ENCODE measurements at regions not wholly inside any gene's neighbourhood (a gene's known extent, or its start where the extent isn't known, plus 50 kb on each side); places are given as distances from the start of the nearest gene placed in this dataset.
A peak's percentile ranks its signal among the peaks of the same experiment; 100 is the strongest.

DNA sequence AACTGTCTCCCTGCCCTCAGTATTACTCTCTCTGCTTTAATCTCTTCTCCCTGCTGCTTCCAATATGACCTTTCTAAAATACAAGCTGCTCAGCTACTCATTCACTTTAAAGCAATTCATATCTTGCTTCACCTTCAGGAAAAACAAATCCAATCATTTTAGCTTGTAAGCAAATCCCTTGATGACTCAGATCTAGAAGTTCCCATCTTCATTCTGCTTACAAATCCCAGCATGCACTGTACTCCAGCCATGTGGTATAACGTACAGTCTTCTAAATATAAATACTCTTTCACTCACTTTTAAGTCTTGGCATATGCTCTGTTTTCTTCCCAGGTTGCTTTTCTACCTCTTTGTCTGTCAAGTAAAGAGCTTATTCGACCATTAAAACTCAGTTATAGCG lies 1009.1 kb upstream of the SEMA6D start:
- DNase-seq (ENCODE audit: low spot score), result no peak

DNA sequence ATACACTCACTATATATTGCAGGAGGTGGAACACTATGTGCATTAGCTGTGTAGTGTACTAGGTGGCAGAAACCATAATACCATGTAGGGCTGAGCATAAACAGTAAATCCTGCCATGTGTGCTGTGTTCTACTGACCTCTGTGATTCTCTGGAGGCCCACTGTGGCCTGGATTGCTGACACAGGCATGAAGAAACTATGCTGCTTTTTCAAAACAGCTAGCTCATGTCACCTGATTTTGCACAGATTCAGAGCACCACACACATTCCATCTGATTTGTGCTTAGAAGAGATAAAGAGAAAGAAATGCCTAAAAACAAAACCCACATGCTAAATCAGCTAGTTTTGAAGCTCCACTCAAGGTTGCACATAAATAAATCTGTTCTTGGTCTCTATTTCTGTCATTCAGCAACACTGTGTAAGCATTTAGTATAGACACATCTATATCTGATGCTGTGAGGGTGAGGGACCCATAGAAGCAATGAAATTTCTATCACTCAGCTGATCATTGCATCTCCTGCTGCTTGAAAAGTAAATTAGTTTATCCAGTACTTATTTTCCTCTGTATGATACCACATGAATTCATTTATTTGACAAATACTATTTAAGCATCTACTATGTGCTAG lies 1007.7 kb upstream of the SEMA6D start:
- DNase-seq (ENCODE audit: low spot score), result no peak

DNA sequence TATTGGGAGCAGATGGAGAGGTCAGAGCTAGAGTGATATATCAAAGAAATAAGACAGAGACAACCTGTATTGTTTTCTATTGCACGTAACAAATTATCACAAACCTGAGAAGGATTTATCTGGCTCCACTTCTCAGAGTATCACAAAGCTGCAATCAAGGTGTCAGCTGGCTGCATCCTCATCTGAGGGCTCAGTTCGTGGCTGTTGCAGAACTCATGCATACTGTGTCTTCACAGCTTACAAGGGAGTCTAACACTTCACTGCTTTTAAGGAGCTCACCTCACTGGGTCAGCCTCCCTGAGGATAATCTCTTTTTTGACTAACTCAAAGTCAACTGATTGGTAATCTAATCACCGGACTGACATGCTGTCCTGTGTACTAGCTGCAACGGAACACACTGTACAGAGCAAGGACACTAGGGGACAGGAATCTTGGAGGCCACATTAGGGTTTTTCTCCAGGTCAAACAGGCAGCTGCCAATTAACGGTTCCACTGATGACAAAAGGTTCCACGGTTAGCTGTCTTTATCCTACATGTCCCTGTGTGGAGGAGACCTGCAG lies 1006.8 kb upstream of the SEMA6D start:
- DNase-seq (ENCODE audit: low spot score), result no peak

DNA sequence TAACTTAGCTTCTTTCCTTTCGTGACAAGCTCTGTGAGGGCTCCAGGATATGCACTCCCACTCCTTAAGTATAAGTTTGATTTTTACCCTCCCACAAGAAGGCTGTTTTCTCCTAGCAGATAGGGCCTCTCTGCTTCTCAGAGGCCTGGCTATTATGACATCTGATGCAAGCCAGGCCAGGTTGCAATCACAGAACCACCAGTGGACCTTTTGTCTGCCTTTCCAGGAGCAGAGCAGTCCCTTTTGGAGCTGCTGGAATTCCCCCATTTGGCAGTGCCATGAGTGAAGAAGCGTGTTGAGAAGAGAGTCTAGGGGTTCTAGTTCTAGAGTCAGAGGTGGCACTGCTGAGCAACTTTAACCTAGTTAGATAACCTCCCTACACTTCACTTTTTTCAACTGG lies 1004.3 kb upstream of the SEMA6D start:
- DNase-seq (ENCODE audit: low spot score), result no peak

DNA sequence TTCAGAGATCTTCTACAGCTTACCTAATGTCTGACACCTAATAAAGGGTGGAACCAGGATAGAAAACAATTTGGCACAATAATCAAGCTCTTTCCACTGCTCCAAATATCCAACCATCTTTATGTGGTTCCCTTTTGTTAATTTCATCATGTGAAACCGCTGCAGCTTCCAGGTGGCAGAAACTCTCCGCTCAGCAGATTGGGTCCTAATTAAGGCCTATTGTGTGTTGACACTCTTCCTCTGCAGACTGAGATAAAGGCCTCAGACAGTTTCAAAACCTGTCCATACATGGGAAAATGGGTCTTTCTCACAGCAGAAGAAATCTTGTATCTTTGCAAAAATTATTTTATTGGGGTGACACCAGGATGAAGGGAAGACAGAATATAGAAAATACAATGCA lies 1002.4 kb upstream of the SEMA6D start:
- DNase-seq (ENCODE audit: low spot score), result no peak

DNA sequence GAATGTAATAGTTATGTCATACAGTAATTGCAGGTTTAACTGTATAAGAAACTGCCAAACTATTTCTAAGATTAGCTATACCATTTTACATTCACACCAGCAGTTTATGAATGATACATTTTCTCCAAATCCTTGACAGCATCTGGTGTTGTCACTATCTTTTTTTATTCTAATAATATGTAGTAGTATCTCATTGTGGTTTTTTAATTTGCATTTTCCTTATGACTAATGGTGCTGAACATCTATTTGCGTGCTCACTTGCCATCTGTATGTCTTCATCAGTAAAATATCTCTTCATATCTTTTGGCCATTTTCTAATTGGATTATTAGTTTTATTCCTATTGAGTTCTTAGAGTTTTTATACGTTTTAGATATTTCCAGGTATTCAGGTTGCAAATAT lies 994.0 kb upstream of the SEMA6D start:
- DNase-seq (ENCODE audit: low spot score), result no peak

DNA sequence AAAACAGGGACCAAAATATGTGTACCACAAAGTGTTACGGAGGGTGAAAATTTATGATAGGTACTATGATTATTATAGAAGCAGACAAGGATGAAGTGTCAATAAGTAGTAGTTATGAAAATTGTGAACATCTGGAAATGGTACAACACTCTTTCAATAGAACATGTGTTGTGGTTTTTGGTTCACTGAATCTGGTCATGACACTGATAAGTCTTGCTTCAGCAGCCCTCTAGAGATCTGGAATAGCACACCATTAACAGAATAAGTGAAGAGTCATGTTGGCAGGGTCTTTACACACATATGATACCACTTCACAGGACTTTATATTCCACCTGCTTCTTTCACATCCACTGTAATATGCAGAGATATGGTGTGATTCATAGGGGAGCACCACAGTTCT lies 985.2 kb upstream of the SEMA6D start:
- no peak for DNase-seq (ENCODE audit: low spot score)

DNA sequence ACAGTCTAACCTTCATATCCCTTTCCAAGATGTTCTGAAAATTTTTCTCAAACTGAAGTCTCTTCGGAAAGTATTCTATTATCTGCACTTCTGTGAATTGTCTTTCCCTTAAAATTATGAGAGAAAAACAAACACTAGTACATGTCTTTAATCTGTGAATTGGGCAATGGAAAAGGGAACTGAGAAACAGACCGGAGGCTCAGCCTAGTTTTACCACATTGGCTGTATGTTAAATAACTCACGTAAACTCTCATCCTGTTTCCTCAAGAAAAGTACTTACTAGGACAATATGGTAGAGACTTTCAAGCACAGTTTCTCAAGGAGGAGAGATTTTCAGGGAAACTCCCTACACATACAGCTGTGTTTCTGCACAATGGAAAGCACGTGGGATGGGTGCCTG lies 982.2 kb upstream of the SEMA6D start:
- DNase-seq (ENCODE audit: low spot score), result no peak

DNA sequence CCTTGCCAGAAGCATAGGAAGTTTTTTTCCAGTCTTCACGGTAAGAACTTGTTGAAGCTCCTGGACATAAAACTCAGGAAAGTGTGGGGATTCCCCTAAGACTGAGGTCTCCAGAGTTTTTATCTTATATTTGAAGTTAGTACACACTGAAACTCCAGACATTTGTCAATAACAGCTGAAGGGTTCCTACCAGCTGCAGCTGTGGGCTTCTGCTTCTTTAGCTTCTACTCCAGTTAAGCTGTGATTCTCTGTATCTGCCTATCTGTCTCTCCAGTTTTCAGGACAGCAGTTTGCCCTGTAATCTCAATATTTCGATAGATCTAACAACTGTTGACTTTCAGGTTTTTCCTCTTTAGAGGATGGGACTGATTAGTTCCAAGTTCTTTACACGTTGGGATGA lies 966.0 kb upstream of the SEMA6D start:
- DNase-seq (ENCODE audit: low spot score), result no peak

DNA sequence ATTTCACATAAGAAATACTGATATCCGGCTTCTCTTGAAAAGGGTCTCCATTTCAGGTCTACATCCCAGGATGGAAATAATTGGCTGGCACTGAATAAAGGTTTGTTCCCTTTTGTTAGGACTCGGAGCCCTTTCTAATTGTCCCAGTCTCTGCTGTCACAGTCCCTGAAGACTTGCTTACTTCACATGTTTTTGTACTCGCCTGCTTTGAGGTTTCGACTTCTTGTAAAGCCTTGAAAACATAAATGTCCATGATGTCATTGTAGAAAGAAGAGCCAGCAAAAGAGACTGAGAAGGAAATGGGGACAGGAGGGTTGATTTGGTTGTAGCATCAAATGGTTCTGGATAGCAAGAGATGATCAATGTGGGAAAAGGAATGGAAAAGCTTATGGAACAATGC lies 963.4 kb upstream of the SEMA6D start:
- DNase-seq (ENCODE audit: low spot score), result no peak

DNA sequence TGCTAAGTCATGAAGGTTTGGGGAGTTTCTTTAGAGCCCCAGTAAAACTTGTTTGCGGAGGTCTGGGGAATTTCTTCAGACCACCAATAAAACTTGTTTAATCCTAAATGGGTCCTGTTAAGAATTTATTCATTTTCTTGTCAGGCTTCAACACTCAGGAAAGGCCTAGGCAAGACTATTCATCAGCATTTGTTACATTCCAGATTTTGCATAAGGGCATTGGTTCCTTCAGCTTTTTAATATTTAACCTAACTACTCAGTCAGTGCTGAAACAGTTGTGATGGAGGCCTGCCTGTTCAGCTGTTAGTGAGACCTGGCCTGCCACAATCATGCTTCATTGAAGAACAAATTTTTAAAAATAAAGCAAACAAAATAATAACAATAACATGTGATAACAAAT lies 954.2 kb upstream of the SEMA6D start:
- DNase-seq (ENCODE audit: low spot score), result no peak

DNA sequence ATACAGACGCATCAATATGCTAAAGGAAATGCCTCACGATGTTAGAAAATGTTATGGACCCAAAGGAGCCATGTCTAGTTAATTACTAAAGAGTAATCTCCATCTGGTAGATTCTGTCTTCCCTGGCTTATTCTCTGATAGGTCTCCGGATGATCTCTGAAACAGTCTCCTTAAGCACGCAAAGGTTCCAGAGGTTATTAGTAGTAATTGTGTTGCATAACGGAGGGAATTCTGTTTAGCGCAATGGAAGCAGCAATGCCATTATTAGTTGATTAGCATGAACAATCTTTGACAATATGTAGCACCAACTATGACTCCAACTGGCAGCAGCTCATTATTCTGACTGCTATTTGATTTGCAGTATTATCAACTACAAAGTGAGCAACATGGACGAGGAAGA lies 952.5 kb upstream of the SEMA6D start:
- no peak for DNase-seq (ENCODE audit: low spot score)

DNA sequence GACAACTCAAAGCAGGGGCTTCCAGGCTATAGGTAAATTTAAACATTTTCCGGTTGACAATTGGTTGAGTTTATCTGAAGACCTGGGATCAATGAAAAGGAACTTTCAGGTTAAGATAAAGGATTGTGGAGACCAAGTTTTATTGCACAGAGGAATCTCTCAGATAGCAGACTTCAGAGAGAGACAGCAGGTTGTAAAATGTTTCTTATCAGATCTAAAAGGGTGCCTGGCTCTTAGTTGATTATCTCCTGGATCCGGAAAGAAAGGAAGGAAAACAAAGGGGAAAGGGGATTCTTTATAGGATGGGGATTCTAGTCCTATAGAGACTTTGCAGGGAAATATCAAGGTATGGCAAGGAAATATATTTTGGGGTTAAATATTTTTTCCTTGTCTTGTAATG lies 951.3 kb upstream of the SEMA6D start:
- DNase-seq (ENCODE audit: low spot score), result no peak

DNA sequence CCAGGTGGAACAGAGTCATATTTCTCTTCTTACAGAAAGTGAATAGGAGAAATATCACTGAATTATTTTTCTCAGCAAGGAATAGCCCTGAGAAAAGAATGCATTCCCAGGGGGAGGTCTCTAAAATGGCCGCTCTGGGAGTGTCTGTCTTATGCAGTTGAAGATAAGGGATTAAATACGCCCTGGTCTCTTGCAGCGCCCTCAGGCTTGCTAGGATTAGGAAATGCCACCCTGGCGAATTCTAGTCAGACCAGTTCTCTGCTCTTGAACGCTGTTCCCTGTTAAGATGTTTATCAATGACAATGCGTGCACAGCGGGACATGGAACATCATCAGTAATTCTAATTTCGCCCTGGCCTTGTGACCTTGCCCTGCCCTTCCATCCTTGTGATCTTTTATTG lies 949.0 kb upstream of the SEMA6D start:
- no peak for DNase-seq (ENCODE audit: low spot score)

DNA sequence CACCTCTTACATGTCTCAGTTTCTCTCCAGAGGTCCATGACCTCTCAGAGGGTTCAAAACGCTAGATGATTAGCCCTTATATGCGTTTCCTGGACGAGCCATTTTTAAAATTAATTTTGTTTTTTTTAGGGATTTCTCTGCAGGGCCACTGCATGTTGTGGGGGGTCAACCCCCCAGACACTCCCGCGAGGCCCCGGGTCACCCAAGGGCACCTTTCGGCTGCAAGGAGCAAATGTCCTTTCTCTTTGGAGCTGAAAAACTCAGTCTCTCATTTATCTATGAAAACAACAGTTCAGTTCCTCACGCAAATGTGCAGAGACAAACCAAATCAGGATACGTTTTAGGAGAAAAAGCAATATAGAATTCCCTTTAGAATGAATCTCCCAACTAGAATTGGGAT lies 944.3 kb upstream of the SEMA6D start:
- DNase-seq (ENCODE audit: low spot score), result no peak

DNA sequence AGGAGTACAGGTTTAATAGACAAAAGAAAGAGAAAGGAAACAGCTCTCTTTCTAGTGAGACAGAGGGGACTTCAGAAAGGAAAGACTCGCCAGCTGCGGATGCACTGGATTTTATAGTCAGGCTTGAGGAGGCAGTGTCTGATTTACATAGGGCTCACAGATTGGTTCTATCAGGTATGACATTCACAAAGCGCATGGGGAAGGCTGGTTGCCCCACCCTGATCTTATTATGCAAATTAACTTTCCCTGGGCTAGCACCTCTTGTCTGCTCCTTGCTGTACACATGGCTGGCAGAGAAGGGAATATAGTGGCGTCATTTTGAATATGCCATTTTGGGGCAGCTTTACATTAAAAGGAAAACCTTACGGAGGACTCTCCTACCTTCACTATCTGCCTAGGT lies 938.4 kb upstream of the SEMA6D start:
- no peak for DNase-seq (ENCODE audit: low spot score)

DNA sequence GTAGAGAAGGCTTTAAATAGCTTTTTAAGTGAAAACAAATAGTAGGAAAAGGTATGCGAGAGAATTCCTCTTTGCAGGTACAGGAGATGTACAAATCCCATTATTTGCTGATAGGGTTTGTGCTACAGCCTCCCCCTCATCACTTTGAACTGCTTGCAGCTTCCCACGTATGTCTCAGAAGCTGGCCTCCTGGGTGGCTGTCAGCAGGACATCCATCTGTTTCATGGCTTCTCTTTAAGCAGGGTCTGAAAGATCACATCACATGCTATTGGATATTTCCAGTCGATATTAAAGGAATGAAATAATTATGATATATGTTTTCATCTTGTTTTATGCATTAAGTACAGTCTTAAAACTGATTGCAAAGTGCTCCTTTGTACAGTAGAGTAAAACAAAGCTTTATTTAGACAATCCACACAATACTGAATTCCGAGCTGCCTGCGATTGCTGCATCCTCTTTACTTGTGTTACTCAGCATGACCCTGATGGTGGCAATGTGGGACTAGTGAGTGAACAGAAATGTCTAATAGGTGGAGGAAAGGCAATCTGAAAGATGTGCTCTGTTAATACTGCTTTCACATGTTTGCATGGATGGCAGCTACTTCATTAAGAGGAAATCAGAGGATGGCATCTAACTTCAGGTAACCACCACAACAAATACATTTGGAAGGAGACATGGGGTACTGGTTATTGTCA lies 930.6 kb upstream of the SEMA6D start:
- no peak for DNase-seq (ENCODE audit: low spot score)

DNA sequence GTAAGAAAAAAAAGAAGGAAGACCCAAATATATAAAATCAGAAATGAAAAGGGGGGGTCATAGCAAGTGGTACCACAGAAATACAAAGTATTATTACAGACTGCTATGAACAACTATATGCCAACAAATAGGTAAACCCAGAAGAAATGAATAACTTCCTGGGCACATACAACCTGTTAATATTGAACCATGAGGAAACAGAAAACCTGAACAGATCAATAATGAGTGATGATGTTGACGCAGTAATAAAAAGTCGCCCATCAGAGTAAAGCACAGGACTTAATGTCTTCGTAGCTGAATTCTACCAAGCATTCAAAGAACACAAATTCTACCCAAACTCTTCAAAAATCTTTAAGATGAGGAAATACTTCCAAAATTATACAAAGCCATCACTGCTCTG lies 921.6 kb upstream of the SEMA6D start:
- DNase-seq (ENCODE audit: low spot score), result no peak

DNA sequence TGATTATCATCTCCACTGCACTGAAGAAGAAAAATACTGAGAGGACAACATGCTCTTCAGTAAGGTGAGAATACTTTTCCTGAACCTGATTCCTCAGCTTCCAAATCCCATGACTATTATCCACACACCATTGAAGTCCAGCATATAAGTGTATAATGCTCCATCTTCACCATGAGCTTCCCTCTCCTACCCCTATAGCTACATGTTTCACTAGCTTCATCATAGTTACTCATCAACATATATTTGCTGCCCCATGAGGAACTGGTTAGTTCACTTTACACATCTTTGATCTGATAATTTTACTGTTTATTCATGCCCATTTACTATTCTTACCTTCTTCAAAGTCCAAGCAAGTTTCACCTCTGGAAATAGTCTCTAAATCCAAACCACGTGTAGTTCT lies 908.5 kb upstream of the SEMA6D start:
- no peak for DNase-seq (ENCODE audit: low spot score)

DNA sequence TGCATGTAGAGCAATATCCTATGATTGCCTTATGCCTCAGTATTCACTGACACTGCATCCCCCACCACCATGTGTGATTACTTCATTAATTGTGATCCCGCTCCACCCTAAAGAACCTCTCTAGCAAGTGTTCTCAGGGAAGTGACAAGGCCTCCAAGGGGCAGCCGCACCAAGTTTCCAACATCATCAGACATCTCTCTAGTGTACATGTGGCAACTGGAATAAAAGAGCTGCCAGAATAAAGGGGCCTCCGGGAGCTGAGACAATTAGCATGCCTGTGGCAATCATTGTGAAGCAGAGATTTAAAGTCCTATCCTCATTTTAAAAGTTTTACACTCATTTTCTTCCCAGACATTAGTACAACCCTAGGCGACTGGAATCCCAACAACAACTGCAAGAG lies 902.1 kb upstream of the SEMA6D start:
- no peak for DNase-seq (ENCODE audit: low spot score)

DNA sequence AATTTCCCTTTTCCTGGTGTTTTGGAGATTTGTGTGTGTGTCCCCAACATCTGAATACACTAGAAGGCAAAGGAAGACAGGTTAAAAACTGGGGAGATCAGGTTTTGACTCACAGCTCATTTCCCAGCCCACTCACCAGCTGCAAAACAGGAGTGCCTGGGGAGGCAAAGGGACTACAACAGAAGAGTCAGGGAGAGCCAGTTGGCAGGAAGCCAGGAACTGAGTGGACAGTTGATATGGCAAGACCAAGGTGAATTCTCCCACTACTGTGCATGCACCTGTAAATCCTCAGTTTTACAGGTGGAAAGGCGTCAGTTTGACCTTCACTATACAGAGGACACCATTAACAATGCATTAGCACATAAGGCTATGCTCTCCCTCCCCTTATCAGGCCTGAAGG lies 901.5 kb upstream of the SEMA6D start:
- no peak for DNase-seq (ENCODE audit: low spot score)

DNA sequence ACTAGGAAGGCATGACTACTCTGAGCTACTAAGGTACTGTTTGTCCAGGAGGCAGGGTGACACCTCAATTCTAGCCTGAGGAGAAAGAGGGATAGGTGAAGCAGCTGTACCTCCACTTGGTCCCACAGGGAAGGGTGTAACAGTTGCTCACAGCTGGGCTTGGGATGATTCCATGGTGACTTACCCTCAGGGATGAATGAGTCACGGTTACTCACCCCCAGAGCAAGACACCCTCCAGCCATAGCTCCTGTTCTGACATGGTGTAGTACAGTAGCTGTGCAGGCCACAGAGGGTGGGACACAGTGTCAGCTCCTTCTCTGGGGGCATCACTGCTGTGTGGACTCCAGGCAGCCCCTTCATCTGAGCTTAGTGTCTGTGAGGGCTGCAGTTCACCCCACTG lies 868.6 kb upstream of the SEMA6D start:
- DNase-seq (ENCODE audit: low spot score), result peak; percentile 8

DNA sequence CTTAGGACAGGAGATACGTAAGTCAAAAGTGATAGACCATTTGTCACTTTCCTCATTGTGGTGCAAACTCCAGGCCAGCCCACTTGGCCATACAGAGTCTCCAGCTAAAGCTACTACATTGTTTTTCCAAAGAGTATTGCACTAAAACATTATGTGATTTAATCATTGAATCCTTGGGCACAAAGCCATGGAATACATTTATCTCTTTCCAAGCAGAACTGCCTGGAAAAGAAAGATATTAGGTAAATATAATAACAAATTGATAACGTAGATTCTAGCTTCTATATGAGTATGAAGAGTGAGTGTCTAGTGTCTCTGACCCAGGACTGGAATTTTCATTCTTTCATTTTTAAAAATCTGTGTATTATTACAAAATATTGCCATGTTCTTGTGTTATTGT lies 863.7 kb upstream of the SEMA6D start:
- DNase-seq (ENCODE audit: low spot score), result no peak

DNA sequence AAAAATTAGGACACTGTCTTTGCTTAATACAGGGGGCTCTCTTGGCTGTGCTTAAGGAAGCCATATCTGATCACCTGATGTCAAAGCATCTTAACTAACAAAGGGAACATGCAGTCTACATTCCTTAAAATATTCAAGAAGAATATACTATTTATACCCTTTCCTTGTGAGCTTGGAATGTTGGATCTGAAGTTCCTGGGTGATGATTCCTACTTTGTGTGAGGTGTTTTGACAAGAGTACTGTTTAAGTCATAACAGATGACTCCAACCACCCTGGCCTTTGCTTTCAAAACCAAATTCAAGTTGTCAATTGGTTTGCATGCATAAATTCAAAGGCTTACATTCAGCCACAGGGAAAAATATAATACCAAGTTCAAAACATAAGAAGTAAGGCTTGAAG lies 862.7 kb upstream of the SEMA6D start:
- no peak for DNase-seq (ENCODE audit: low spot score)

All from AG08396 (cell line).